H9 (cell line): ENCODE measurements at regions not wholly inside any gene's neighbourhood (a gene's known extent, or its start where the extent isn't known, plus 50 kb on each side); places are given as distances from the start of the nearest gene placed in this dataset.

ENCODE experiments used
- DNase-seq: peaks from one replicate; pipeline ENCODE4 v3.0.0-alpha.2; 2017
- H2AFZ ChIP-seq: one replicate; pipeline ENCODE4 v1.6.1; 2013; ENCODE audit warnings: mild to moderate bottlenecking, low read length, control low read depth, moderate library complexity
- H2AK5ac ChIP-seq: 2 replicates; pipeline ENCODE4 v1.6.1; 2013; ENCODE audit warnings: low read length, control low read depth, mixed read lengths; ENCODE audit not compliant: insufficient read length
- H2BK120ac ChIP-seq: one replicate; pipeline ENCODE4 v1.6.1; 2013; ENCODE audit warnings: low read depth, mild to moderate bottlenecking, low read length, control low read depth, inconsistent platforms; ENCODE audit not compliant: poor library complexity, severe bottlenecking
- H2BK12ac ChIP-seq: 2 replicates; pipeline ENCODE4 v1.6.1; 2013; ENCODE audit warnings: low read length, control low read depth, mixed read lengths, low read depth; ENCODE audit not compliant: insufficient read length
- H2BK15ac ChIP-seq: 2 replicates; pipeline ENCODE4 v1.6.1; 2013; ENCODE audit warnings: low read depth, low read length, control low read depth
- H2BK20ac ChIP-seq: one replicate; pipeline ENCODE4 v1.6.1; 2013; ENCODE audit warnings: low read depth, mild to moderate bottlenecking, low read length, control low read depth, inconsistent platforms; ENCODE audit not compliant: poor library complexity, severe bottlenecking
- H2BK5ac ChIP-seq: 2 replicates; pipeline ENCODE4 v1.6.1; 2013; ENCODE audit warnings: low read length, control low read depth, mixed read lengths; ENCODE audit not compliant: insufficient read length
- H3K14ac ChIP-seq: 2 replicates; pipeline ENCODE4 v1.6.1; 2013; ENCODE audit warnings: low read length, control low read depth; ENCODE audit not compliant: insufficient read depth
- H3K18ac ChIP-seq: 2 replicates; pipeline ENCODE4 v1.6.1; 2013; ENCODE audit warnings: low read depth, mild to moderate bottlenecking, mixed read lengths, low read length, control low read depth; ENCODE audit not compliant: insufficient read length
- H3K23ac ChIP-seq: 2 replicates; pipeline ENCODE4 v1.6.1; 2013; ENCODE audit warnings: low read length, control low read depth, mixed read lengths, low read depth; ENCODE audit not compliant: insufficient read length
- H3K23me2 ChIP-seq: 2 replicates; pipeline ENCODE4 v1.6.1; 2013; ENCODE audit warnings: low read depth, mild to moderate bottlenecking, mixed read lengths, low read length, control low read depth; ENCODE audit not compliant: insufficient read length, poor library complexity, severe bottlenecking
- H3K27ac ChIP-seq: 2 replicates; pipeline ENCODE4 v1.5.1; 2013; ENCODE audit warnings: low read length, control low read depth, mixed read lengths, low read depth; ENCODE audit not compliant: insufficient read length
- H3K27me3 ChIP-seq: 2 replicates; pipeline ENCODE4 v1.6.1; 2013; ENCODE audit warnings: low read length, control low read depth, inconsistent platforms; ENCODE audit not compliant: insufficient read depth
- H3K4ac ChIP-seq: 2 replicates; pipeline ENCODE4 v1.6.1; 2013; ENCODE audit warnings: low read depth, mild to moderate bottlenecking, control low read depth, inconsistent platforms, low read length, moderate library complexity
- H3K4me1 ChIP-seq: 2 replicates; pipeline ENCODE4 v1.6.1; 2013; ENCODE audit warnings: low read length, control low read depth, inconsistent platforms; ENCODE audit not compliant: insufficient read depth
- H3K4me2 ChIP-seq: 2 replicates; pipeline ENCODE4 v1.6.1; 2013; ENCODE audit warnings: low read length, control low read depth, mixed read lengths; ENCODE audit not compliant: insufficient read length, insufficient read depth
- H3K56ac ChIP-seq: 2 replicates; pipeline ENCODE4 v1.6.1; 2013; ENCODE audit warnings: low read depth, mild to moderate bottlenecking, mixed read lengths, low read length, control low read depth; ENCODE audit not compliant: insufficient read length
- H3K79me1 ChIP-seq: 2 replicates; pipeline ENCODE4 v1.6.1; 2013; ENCODE audit warnings: low read depth, mild to moderate bottlenecking, moderate library complexity, low read length, control low read depth, inconsistent platforms; ENCODE audit not compliant: insufficient read depth, poor library complexity, severe bottlenecking
- H3K79me2 ChIP-seq: 2 replicates; pipeline ENCODE4 v1.6.1; 2013; ENCODE audit warnings: low read length, control low read depth, inconsistent platforms; ENCODE audit not compliant: insufficient read depth
- H3K9ac ChIP-seq: 2 replicates; pipeline ENCODE4 v1.6.1; 2013; ENCODE audit warnings: low read length, control low read depth, mixed read lengths; ENCODE audit not compliant: insufficient read length; ENCODE audit errors: extremely low read depth
- H3K9me3 ChIP-seq: one replicate; pipeline ENCODE4 v1.6.1; 2013; ENCODE audit warnings: low read depth, low read length, inconsistent platforms; ENCODE audit not compliant: control insufficient read depth
- H3T11ph ChIP-seq: one replicate; pipeline ENCODE4 v1.6.1; 2013; ENCODE audit warnings: mild to moderate bottlenecking, low read length, control low read depth, inconsistent platforms
- H4K20me1 ChIP-seq: one replicate; pipeline ENCODE4 v1.6.1; 2013; ENCODE audit not compliant: control insufficient read depth, insufficient read length, insufficient read depth
- H4K5ac ChIP-seq: 2 replicates; pipeline ENCODE4 v1.6.1; 2013; ENCODE audit warnings: low read depth, mild to moderate bottlenecking, mixed read lengths, low read length, control low read depth; ENCODE audit not compliant: insufficient read length
- H4K8ac ChIP-seq: replicated peaks from 2 replicates; pipeline ENCODE4 v1.6.1; 2013; ENCODE audit warnings: low read length, control low read depth, mixed read lengths, low read depth; ENCODE audit not compliant: insufficient read length
- H4K91ac ChIP-seq: 2 replicates; pipeline ENCODE4 v1.6.1; 2013; ENCODE audit warnings: low read depth, mild to moderate bottlenecking, moderate library complexity, mixed read lengths, low read length, control low read depth; ENCODE audit not compliant: insufficient read length
- H3K27ac Mint-ChIP-seq, 3 experiments: 2 replicates in 2 of 3; 3 replicates in 1 of 3; pipeline ENCODE4 v1.8.0; 2020 to 2021; ENCODE audit warnings: mixed read lengths in 3 of 3, mild to moderate bottlenecking in 1 of 3, moderate library complexity in 1 of 3
- H3K27me3 Mint-ChIP-seq: 2 replicates; pipeline ENCODE4 v1.8.0; 2021; ENCODE audit warnings: low read depth, mild to moderate bottlenecking, moderate library complexity, mixed read lengths
- H3K36me3 Mint-ChIP-seq, 3 experiments: 2 replicates in 2 of 3; 3 replicates in 1 of 3; pipeline ENCODE4 v1.8.0; 2020 to 2021; ENCODE audit warnings: low read depth in 3 of 3, mixed read lengths in 3 of 3; ENCODE audit not compliant: insufficient read depth in 1 of 3
- H3K4me1 Mint-ChIP-seq, 2 experiments: 2 replicates each; pipeline ENCODE4 v1.8.0; 2020; ENCODE audit warnings: mixed read lengths in 2 of 2
- H3K4me3 Mint-ChIP-seq, 2 experiments: 2 replicates in 1 of 2; 3 replicates in 1 of 2; pipeline ENCODE4 v1.8.0; 2020 to 2021; ENCODE audit warnings: mild to moderate bottlenecking in 2 of 2, mixed read lengths in 2 of 2, moderate library complexity in 1 of 2
- H3K9me3 Mint-ChIP-seq, 2 experiments: 2 replicates in 1 of 2; 3 replicates in 1 of 2; pipeline ENCODE4 v1.8.0; 2020; ENCODE audit warnings: mild to moderate bottlenecking in 2 of 2, mixed read lengths in 2 of 2, moderate library complexity in 1 of 2
- WGBS: extraction: QIAGEN DNeasy Blood & Tissue Kit; methylation state at CpG from one replicate; pipeline ENCODE4 v1.1.7; 2013; ENCODE audit warnings: missing lambda C conversion rate, low lambda C conversion rate, mixed read lengths; ENCODE audit not compliant: insufficient read length; ENCODE audit errors: extremely low coverage; 5-methylcytosine and 5-hydroxymethylcytosine counted together
- TF ChIP-seq, protein P1 (sequence below): fragments of 200-600 bp; sonication (generic); conservative IDR thresholded peaks from 3 replicates; pipeline ENCODE4 v1.8.0; 2021; ENCODE audit warnings: antibody characterized with exemption, mild to moderate bottlenecking

DNA sequence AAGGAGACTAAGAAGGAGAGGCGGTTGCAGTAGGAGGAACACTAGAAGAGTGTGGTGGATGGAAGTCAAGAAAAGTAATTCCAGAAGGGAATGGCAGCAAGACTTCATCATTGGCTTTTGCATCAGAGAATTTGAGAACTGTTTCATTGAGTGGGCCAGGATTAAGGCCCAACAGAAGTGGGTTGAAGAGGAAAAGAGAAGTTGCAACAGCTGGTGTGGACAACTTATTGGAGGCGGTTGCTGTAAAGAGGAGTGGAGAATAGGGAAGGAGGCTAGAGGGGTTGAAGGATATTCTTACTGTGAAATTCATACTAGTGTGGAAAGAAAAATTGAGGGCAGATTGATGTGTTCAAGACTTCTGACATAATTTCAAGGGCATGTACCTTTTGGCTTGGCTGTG is 168.7 kb upstream of the FN1 start:
- H2BK120ac ChIP-seq = no peak overlapping the region
- no peak overlapping the region for H3K4me3 Mint-ChIP-seq
- H3K27me3 ChIP-seq = no peaks in the 10 kb centered on the region
- H3K9me3 Mint-ChIP-seq = no peaks in the 10 kb centered on the region; a peak in 1 of 5 replicates
- H4K8ac ChIP-seq = no peak overlapping the region
- H3K9ac ChIP-seq = no peak overlapping the region
- no peak overlapping the region for H4K5ac ChIP-seq
- H3K23ac ChIP-seq = no peak overlapping the region
- no peaks in the 10 kb centered on the region for H3K9me3 ChIP-seq
- H2BK12ac ChIP-seq = no peak overlapping the region
- H3K56ac ChIP-seq = no peak overlapping the region
- no peak overlapping the region for H3K27ac ChIP-seq
- no peak overlapping the region for H2BK5ac ChIP-seq
- H2AFZ ChIP-seq = no peak overlapping the region
- no peaks in the 10 kb centered on the region for H3K4me1 Mint-ChIP-seq
- DNase-seq = no peak
- H2BK15ac ChIP-seq = no peak overlapping the region
- TF ChIP-seq, protein P1, sequence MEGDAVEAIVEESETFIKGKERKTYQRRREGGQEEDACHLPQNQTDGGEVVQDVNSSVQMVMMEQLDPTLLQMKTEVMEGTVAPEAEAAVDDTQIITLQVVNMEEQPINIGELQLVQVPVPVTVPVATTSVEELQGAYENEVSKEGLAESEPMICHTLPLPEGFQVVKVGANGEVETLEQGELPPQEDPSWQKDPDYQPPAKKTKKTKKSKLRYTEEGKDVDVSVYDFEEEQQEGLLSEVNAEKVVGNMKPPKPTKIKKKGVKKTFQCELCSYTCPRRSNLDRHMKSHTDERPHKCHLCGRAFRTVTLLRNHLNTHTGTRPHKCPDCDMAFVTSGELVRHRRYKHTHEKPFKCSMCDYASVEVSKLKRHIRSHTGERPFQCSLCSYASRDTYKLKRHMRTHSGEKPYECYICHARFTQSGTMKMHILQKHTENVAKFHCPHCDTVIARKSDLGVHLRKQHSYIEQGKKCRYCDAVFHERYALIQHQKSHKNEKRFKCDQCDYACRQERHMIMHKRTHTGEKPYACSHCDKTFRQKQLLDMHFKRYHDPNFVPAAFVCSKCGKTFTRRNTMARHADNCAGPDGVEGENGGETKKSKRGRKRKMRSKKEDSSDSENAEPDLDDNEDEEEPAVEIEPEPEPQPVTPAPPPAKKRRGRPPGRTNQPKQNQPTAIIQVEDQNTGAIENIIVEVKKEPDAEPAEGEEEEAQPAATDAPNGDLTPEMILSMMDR = no peak
- no peak overlapping the region for H3K18ac ChIP-seq
- H3K4me1 ChIP-seq = no peaks in the 10 kb centered on the region
- H4K91ac ChIP-seq = no peak overlapping the region
- H3K14ac ChIP-seq = no peak overlapping the region
- H3K27ac Mint-ChIP-seq = no peak overlapping the region
- H3T11ph ChIP-seq = no peak overlapping the region
- H3K27me3 Mint-ChIP-seq = no peaks in the 10 kb centered on the region
- no CpG with 5 or more reads among the region's 2 CpGs for WGBS
- H2BK20ac ChIP-seq = no peak overlapping the region
- no peaks in the 10 kb centered on the region for H3K36me3 Mint-ChIP-seq
- no peak overlapping the region for H2AK5ac ChIP-seq
- no peak overlapping the region for H3K4me2 ChIP-seq
- H3K4ac ChIP-seq = no peak overlapping the region
- H4K20me1 ChIP-seq = no peaks in the 10 kb centered on the region
- H3K79me1 ChIP-seq = no peaks in the 10 kb centered on the region
- H3K79me2 ChIP-seq = no peaks in the 10 kb centered on the region
- H3K23me2 ChIP-seq = no peaks in the 10 kb centered on the region
